Omental fat pad (tissue), 3 donors: ENCODE measurements at regions not wholly inside any gene's neighbourhood (a gene's known extent, or its start where the extent isn't known, plus 50 kb on each side); places are given as distances from the start of the nearest gene placed in this dataset.
"Not testable (repeated sequence)": the region's sequence is repeated elsewhere in the genome, so short reads cannot be mapped to it uniquely, and the experiment has no call there.

ENCODE experiments used
- ATAC-seq: fragments of 150-250 bp; one replicate; pipeline ENCODE4 v1.9.1; 2016; ENCODE audit warnings: mild to moderate bottlenecking, moderate library complexity; ENCODE audit not compliant: low FRiP score
- DNase-seq: peaks from one replicate; pipeline ENCODE4 v3.0.0-alpha.2; 2019; ENCODE audit warnings: low spot score
- CTCF ChIP-seq, 3 donors: fragments of 450-650 bp; IDR thresholded peaks; one replicate each; pipeline ENCODE4 v1.5.1; 2016 to 2017; ENCODE audit warnings: antibody characterized with exemption in 3 of 3, mild to moderate bottlenecking in 3 of 3, moderate library complexity in 2 of 3

- TF ChIP-seq CTCF (IDR thresholded peaks at IDR 0.05): no peak
- ATAC-seq (no peak), DNase-seq (no peak)
Observed at GRCh38 chr12:46901464-46902205, 75.8 kb upstream of the SLC38A4 start.

- no peak for DNase-seq
- TF ChIP-seq CTCF (IDR thresholded peaks at IDR 0.05): no peak
- no peak for ATAC-seq
Observed at GRCh38 chr12:46903058-46903457, 77.3 kb upstream of the SLC38A4 start.

GRCh38 chr12:46904406-46905238 lies 78.8 kb upstream of the SLC38A4 start:
- no peak for TF ChIP-seq CTCF (IDR thresholded peaks at IDR 0.05)
- ATAC-seq (no peak), DNase-seq (no peak)

GRCh38 chr12:46905239-46905627 lies 79.4 kb upstream of the SLC38A4 start:
- not testable (repeated sequence) for ATAC-seq, DNase-seq

- TF ChIP-seq CTCF (IDR thresholded peaks at IDR 0.05): no peak
- ATAC-seq (no peak), DNase-seq (no peak)
Observed at GRCh38 chr12:46907791-46908190, 82.0 kb upstream of the SLC38A4 start.

- TF ChIP-seq CTCF (IDR thresholded peaks at IDR 0.05): no peak
- no peak for DNase-seq
- ATAC-seq: no peak
Observed at GRCh38 chr12:46908236-46908935, 82.6 kb upstream of the SLC38A4 start.

- no peak for TF ChIP-seq CTCF (IDR thresholded peaks at IDR 0.05)
- DNase-seq (no peak), ATAC-seq (no peak)
Observed at GRCh38 chr12:46908936-46909635, 83.3 kb upstream of the SLC38A4 start.
